ENCODE measurements at regions not wholly inside any gene's neighbourhood (a gene's known extent, or its start where the extent isn't known, plus 50 kb on each side); places are given as distances from the start of the nearest gene placed in this dataset.

DNA sequence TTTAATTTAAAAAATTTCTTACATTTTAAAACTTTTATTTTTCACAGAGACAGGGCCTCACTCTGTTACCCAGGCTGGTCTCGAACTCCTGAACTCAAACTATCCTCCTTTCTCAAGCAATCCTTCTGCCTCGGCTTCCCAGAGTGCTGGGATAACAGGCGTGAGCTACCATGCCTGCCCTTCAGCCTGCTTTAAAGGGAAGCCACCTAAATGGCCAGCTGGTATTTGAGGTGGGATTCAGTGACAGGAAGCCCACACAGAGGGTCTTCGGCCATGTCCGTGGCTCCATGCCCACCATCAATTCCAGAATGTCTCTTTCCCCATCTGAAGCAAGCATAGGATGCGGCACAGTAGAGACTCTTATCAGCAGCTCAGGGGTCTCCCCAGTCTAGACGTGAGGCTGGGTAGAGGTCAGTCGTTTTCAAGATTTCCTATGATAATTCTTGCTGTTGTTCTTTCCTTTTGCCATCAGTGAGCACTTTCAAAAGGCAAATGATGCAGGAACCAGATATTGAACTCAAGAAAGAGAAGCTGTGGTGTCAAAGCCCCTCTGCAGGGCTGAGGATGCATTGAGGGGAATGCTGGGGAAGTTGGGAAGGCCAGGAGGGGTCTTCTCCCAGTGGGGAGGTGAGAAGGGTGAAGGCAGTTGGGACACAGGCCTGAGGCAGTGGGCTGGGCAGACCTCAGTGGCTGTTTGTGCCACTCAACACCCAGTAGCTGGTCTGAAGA, 291.5 kb upstream of the IGFBP3 start:
- DNase-seq, result no peak

GRCh38 chr7:46210467-46210866, 289.4 kb upstream of the IGFBP3 start:
- DNase-seq, result no peak

GRCh38 chr7:46209611-46210388, 288.7 kb upstream of the IGFBP3 start:
- no peak for DNase-seq

DNA sequence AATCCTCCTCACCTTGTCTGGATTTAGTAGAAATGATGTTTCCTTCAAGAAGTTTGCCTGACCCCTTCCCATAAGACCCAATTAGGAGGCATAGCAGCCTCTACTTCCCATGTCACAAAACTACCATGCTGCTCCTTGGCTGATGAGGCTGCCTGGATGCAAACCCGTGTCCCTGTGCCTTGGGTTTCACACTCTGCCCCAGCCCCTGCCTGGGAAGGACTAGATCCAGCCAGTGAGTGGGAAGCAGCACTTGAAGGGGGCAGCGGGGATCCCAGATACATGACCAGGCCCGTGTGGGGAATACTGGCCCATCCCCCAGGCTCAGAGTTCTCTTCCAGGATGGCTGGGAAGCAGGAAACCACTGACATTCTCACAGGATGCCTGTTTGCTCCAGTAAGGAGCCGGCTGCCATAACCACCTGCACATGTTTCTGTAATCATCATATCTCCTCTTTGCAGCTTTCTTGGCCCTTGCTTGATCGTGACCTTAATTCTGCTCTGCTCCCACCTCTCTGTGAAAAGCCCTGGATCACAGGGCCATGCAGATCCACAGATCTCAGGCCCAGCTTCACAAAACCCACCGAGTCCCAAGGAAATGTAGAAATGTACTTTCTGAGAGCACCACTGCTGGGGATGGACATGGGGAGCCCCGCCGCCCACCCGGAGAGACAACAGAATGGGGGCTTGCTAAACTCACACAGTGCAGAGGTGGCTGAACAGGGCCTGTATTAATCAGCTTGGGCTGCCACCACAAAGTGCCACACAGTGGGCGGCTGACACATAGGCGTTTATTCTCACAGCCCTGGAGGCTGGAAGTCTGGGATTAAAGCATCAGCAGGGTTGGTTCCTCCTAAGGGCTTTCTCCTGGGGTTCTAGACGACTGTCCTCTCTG, 287.8 kb upstream of the IGFBP3 start:
- DNase-seq, result no peak

DNA sequence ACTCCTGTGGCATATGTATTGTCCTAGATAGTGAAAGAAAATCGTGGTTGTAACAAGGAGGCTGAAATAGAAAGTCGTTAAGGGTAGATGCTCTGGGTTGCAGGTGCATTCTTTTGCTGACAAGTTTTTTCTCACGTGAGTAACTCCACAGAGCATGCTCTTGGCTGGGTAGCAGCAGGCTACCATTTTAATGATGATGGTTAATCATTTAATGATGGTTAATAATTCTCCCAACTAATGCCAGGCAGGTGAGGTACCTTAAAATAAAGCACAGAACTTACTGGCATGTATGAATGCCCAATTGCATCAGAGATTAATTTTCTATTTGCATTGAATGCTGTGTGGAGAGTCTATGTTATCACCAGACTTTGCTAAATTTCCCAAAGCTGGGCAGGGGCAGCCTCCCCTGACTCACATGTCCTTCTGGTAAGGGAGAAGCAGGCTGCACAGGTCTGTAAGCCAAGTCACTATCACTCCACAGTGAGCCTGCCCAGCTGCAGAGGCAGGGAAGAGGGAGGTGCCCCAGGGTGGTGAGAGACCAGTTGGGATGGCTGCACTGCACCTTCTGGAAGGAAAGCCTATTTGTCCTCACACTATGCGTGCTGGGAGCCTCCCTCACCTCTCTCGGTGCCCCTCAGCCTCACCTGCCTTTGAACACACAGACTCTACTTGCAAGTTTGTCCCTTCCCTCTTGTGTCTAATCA, 287.0 kb upstream of the IGFBP3 start:
- DNase-seq, result no peak

DNA sequence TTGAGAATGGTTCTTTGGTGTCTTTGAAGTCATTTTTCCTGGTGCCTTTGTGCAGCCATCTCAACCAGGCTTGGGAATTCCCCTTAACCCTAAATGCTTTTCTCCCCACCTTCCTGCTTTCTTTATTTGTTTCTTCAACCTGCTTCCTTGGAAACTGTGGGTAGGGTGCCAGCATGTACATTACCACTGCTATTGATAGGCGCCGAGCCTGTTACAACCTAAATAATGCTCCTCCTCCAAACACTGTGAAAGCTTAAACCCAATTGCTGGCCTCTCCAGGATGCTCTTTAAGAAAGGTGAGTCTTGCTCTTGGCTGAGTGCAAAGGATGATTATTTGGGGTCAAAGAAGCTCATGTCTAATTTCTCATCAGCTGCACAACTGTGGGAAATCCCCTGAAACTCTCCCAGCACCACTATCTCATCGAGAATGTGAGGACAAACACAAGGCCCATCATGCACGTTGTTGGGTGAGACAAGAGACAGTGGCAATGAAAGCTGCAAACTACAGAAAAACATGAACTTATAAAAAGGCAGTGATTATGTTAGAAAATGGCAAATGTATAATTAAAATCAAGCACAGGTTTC, 285.5 kb upstream of the IGFBP3 start:
- no peak for DNase-seq

DNA sequence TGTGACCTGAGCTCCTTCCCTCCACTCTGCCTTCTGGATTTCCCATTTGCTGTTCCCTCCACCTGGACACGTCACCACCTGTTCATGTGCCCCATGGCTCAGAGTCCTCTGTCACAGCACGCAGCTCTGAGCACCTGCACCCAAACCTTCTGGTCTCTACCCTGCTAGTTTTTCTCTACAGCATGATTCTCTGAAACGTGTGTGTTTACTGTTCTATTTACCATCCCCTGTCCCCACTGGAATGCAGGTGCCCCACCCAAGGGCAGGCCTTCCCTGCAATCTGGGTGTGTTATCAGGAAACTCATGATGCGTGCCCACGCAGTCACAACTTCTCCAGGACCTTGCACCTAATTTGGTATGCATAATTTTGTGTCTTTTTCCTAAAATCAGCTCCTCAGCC, 284.4 kb upstream of the IGFBP3 start:
- DNase-seq, result no peak

DNA sequence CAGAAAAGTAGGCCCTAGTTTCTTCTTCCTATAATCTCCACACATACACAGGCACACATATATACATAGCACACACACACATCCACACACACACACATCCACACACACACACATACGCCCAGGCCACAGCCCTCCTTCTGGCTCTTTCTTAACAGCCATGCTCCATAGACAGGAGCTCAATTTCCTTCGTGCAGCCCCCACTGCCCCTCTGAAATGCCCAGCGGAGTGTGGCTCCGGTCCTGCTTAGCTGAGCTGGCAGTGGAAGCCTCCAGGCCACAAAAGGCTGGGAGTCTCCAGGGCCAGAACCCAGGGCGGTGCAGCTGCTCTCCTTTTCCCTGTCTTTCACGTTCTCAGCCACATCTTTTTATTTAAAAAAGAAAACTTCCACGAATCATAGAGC, 282.9 kb upstream of the IGFBP3 start:
- no peak for DNase-seq

- no peak for DNase-seq
These were observed 281.3 kb upstream of the IGFBP3 start for GRCh38 chr7:46202379-46202778.

GRCh38 chr7:46201961-46202360, 280.9 kb upstream of the IGFBP3 start:
- DNase-seq, result no peak

- DNase-seq, result no peak
These were observed 277.6 kb upstream of the IGFBP3 start for GRCh38 chr7:46198701-46199100.

- DNase-seq, result no peak
These were observed 276.9 kb upstream of the IGFBP3 start for GRCh38 chr7:46197785-46198540.

DNA sequence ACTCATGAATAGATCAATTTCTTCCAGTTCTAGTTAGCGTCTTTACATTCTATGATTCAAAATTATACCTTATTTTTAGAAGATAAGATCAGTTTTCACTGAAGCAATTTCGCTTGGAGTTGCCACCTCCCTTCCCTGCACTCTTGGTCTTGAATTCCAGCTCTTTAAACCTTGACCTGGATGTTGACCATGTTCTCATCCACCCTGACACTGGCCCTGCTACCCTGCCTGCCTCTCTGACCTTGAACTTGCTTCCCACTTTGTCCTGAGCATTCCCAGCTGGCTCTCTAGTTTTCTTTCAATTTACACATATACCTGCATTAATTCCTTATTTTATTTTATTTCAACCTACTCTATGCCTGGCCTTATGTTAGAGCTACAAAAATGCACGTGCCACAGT, 274.9 kb upstream of the IGFBP3 start:
- no peak for DNase-seq

GRCh38 chr7:46192271-46192670, 271.2 kb upstream of the IGFBP3 start:
- DNase-seq, result no peak

DNA sequence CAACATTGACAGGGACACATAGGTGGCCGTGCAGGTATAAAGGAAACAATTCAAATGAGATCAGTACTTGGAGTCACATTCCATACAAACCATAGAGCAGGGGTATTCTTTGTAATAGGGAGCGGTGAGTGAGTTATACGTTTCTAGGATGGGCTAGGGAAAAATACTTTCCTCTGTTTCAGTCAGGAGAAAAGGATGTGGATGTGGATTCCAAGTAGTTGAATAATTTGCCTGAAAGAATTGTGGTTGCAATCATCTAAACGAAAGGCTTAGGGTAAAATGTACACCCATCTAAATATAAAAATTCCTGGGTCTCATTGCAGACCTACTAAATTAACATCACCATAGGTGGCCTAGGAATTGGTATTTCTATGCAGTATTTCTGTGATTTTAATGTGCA, 270.7 kb upstream of the IGFBP3 start:
- DNase-seq, result no peak

- DNase-seq, result no peak
These were observed 270.2 kb upstream of the IGFBP3 start for GRCh38 chr7:46191296-46191695.

DNA sequence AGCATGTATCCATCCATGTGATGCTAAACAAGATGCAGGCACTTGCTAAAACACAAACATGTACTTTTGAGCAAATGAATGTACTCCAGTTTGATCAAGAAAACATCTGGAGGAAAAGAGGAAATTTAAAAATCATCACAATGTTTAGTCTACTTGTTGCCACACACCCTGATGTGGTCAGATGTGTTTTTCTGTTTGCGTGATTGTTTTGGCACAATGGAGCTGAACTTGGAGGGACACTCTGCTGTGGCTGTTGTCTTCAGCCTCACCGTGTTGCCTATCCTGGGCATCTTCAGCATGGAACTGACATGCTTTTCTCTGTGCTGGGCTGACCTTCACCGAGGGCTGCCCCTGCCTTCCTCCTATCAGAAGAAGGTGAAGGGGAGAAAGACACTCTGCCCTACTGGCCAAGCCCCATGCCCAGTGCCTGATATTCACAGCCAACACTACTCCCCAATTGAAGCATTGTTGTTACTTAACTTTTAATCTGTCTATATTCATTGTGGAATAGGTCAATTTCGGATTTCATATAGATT, 268.3 kb upstream of the IGFBP3 start:
- no peak for DNase-seq

DNA sequence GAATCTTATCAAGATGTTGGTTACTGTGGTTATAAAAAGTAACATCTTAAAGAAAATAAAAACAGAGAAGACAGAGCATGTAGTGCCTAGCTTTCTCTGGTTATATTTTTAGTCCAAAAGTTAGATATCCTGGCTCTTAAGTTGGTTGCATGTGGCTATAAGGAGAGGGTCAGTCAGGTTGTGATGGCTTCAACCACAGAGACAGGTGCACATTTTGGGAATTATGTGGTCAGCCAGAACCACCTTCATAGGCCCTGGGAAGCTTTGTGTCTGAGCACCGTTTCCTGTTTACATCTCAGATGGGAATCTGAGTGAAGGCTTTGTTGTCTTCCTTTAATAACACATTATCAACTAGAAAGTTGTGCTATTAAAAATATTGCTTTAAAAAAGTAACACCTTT, 265.1 kb upstream of the IGFBP3 start:
- no peak for DNase-seq

- DNase-seq, result no peak
These were observed 258.1 kb upstream of the IGFBP3 start for GRCh38 chr7:46179061-46179610.

DNA sequence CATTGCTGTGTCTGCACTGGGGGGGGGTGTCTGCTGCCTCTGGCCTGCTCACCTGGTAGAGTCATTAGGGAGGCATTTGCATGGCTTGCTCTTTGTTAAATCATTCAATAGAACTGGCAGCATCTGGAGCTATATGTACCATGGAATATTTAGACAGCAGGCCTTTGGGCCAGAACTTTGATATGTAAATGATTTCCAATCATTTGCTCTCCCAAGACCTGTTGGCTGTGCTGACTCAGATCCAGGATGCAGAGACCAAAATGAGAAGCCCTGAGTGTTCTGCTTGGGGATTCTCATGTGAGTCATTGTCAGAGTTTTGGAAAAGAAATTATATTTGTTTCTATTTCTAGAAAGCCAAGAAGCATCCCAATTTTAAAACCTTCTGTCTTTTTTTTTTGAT, 257.6 kb upstream of the IGFBP3 start:
- no peak for DNase-seq

DNA sequence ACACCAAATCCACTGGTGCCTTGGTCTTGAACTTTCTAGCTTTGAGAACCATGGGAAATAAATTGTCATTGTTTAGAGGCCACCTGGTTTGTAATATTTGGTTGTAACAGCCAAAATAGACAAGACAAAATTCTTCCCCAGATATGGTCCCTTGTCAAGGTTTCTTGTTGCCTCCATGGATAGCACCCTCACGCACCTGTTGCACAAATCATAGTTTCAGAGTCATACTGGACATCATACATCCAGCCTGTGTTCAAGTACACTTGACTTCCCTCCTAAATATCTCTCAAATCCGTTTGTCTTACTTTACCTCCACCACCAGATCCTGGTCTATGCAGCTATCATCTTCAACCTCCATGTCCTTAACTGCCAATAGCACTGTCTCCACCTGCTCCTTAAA, 256.7 kb upstream of the IGFBP3 start:
- DNase-seq, result no peak

Measured in CD4-positive, alpha-beta T cell treated with Interleukin-21 for 1 hour (primary cell).